SK-N-SH (cell line): ENCODE measurements at regions not wholly inside any gene's neighbourhood (a gene's known extent, or its start where the extent isn't known, plus 50 kb on each side); places are given as distances from the start of the nearest gene placed in this dataset.

Experiments used
- CTCF ChIA-PET: fragments of 300-600, 350-600 bp; formaldehyde crosslinking; extraction: SDS; loops from one replicate; lab custom pipeline; 2021; lab: Yijun Ruan, JAX
- POLR2A ChIA-PET: fragments of 350-600 bp; sonication (Branson Sonifier 250); formaldehyde crosslinking; extraction: SDS; loops from one replicate; lab custom pipeline; 2020; ENCODE audit warnings: antibody characterized with exemption, inconsistent platforms; lab: Yijun Ruan, JAX
- DNase-seq: peaks from one replicate; pipeline ENCODE4 v3.0.0; 2012
- H2AFZ ChIP-seq: fragments of 200-600 bp; sonication (generic); 2 replicates; pipeline ENCODE4 v1.8.1; 2016; ENCODE audit warnings: antibody characterized with exemption, mild to moderate bottlenecking, low read depth
- H3F3A ChIP-seq: fragments of 200-600 bp; sonication (generic); replicated peaks from 2 replicates; pipeline ENCODE3; 2016; ENCODE audit warnings: antibody characterized with exemption, mild to moderate bottlenecking; ENCODE audit not compliant: insufficient read depth
- H3K27ac ChIP-seq, 2 experiments: fragments of 200-500 bp in 1 of 2; fragments of 200-600 bp in 1 of 2; sonication (Bioruptor generic) in 1 of 2; sonication (generic), shearing (Covaris generic) in 1 of 2; 2 replicates each; pipeline versions ENCODE4 v1.5.1 to v1.6.1; 2014 to 2016; ENCODE audit warnings: low read depth in 2 of 2, inconsistent platforms in 1 of 2, low read length in 1 of 2, mild to moderate bottlenecking in 1 of 2, mixed read lengths in 1 of 2
- H3K27me3 ChIP-seq: fragments of 200-600 bp; sonication (generic), shearing (Covaris generic); 2 replicates; pipeline ENCODE4 v1.6.1; 2016; ENCODE audit warnings: mixed run types; ENCODE audit not compliant: insufficient read depth
- H3K36me3 ChIP-seq, 2 experiments: fragments of 200-500 bp in 1 of 2; fragments of 200-600 bp in 1 of 2; sonication (Bioruptor generic) in 1 of 2; sonication (generic) in 1 of 2; replicated peaks in 1 of 2; 2 replicates each; pipeline versions ENCODE3 to v1.5.1; 2014 to 2016; ENCODE audit warnings: low read length in 1 of 2, mild to moderate bottlenecking in 1 of 2; ENCODE audit not compliant: insufficient read depth in 2 of 2, control insufficient read depth in 1 of 2
- H3K4me1 ChIP-seq, 2 experiments: fragments of 200-500 bp in 1 of 2; fragments of 200-600 bp in 1 of 2; sonication (Bioruptor generic) in 1 of 2; sonication (generic), shearing (Covaris generic) in 1 of 2; 2 replicates each; pipeline versions ENCODE4 v1.5.1 to v1.6.1; 2014 to 2016; ENCODE audit warnings: low read depth in 1 of 2, low read length in 1 of 2, mixed run types in 1 of 2; ENCODE audit not compliant: insufficient read depth in 2 of 2, control insufficient read depth in 1 of 2
- H3K4me2 ChIP-seq: fragments of 200-600 bp; sonication (generic), shearing (Covaris generic); 2 replicates; pipeline ENCODE4 v1.6.1; 2017; ENCODE audit warnings: mixed run types
- H3K4me3 ChIP-seq, 2 experiments: fragments of 200-500 bp in 1 of 2; fragments of 200-600 bp in 1 of 2; sonication (Bioruptor generic) in 1 of 2; sonication (generic), shearing (Covaris generic) in 1 of 2; 2 replicates each; pipeline versions ENCODE4 v1.5.1 to v1.8.1; 2014 to 2016; ENCODE audit warnings: low read depth in 2 of 2, inconsistent platforms in 1 of 2, low read length in 1 of 2, mild to moderate bottlenecking in 1 of 2, mixed read lengths in 1 of 2, moderate library complexity in 1 of 2
- H3K79me2 ChIP-seq: fragments of 200-600 bp; sonication (generic); 2 replicates; pipeline ENCODE4 v1.8.1; 2017; ENCODE audit warnings: mild to moderate bottlenecking; ENCODE audit not compliant: insufficient read depth
- H3K9ac ChIP-seq: fragments of 200-600 bp; sonication (generic); 2 replicates; pipeline ENCODE4 v1.6.1; 2017; ENCODE audit warnings: mixed run types
- H3K9me2 ChIP-seq: fragments of 200-600 bp; sonication (generic); 2 replicates; pipeline ENCODE4 v1.6.1; 2017; ENCODE audit warnings: mixed run types
- H3K9me3 ChIP-seq: fragments of 200-600 bp; sonication (generic); 2 replicates; pipeline ENCODE4 v1.6.1; 2017; ENCODE audit warnings: mixed run types, mild to moderate bottlenecking, moderate library complexity
- H4K20me1 ChIP-seq: fragments of 200-600 bp; sonication (generic); 2 replicates; pipeline ENCODE4 v1.6.1; 2017; ENCODE audit warnings: mild to moderate bottlenecking, mixed run types; ENCODE audit not compliant: insufficient read depth
- CHD2 ChIP-seq: fragments of 150-350 bp; IDR thresholded peaks from 2 replicates; pipeline ENCODE4 v1.6.1; 2018; ENCODE audit warnings: low read length; ENCODE audit not compliant: partially characterized antibody
- EP300 ChIP-seq, 2 experiments: IDR thresholded peaks; 2 replicates each; pipeline versions ENCODE4 v1.4.0 to v1.6.1; 2012; ENCODE audit warnings: borderline replicate concordance in 1 of 2, low read depth in 1 of 2, low read length in 1 of 2
- FOXJ3 ChIP-seq: sonication (generic); formaldehyde crosslinking; IDR thresholded peaks from 2 replicates; pipeline ENCODE4 v1.5.1; 2020; ENCODE audit warnings: mild to moderate bottlenecking, missing genetic modification reagents
- JUND ChIP-seq: IDR thresholded peaks from 2 replicates; pipeline ENCODE4 v1.4.0; 2012
- MAX ChIP-seq: IDR thresholded peaks from 2 replicates; pipeline ENCODE4 v1.4.0; 2012; ENCODE audit warnings: low read depth
- NRF1 ChIP-seq: IDR thresholded peaks from 2 replicates; pipeline ENCODE4 v1.6.1; 2012; ENCODE audit warnings: low read depth, mild to moderate bottlenecking, low read length
- RCOR1 ChIP-seq: fragments of 150-350 bp; IDR thresholded peaks from 2 replicates; pipeline ENCODE4 v1.6.1; 2017; ENCODE audit warnings: antibody characterized with exemption, low read length
- REST ChIP-seq: IDR thresholded peaks from 2 replicates; pipeline ENCODE4 v1.6.1; 2012; ENCODE audit warnings: mild to moderate bottlenecking, low read depth, low read length, moderate library complexity
- RFX5 ChIP-seq: IDR thresholded peaks from 2 replicates; pipeline ENCODE4 v1.6.1; 2012; ENCODE audit warnings: mild to moderate bottlenecking, improper control_type of control experiment, low read length
- TAF1 ChIP-seq: IDR thresholded peaks from 2 replicates; pipeline ENCODE4 v1.6.1; 2012; ENCODE audit warnings: low read depth, mild to moderate bottlenecking, low read length, moderate library complexity, borderline replicate concordance
- USF1 ChIP-seq: IDR thresholded peaks from 2 replicates; pipeline ENCODE4 v1.4.0; 2012; ENCODE audit warnings: low read depth, borderline replicate concordance
- ZBTB33 ChIP-seq: IDR thresholded peaks from 2 replicates; pipeline ENCODE4 v1.4.0; 2012; ENCODE audit warnings: low read depth, borderline replicate concordance
- WGBS: methylation state at CpG from one replicate; pipeline ENCODE4 v1.1.6; 2017; ENCODE audit warnings: low lambda C conversion rate; 5-methylcytosine and 5-hydroxymethylcytosine counted together

- TF ChIP-seq REST (no peak), TAF1 (no peak), USF1 (no peak), EP300 (IDR thresholded peaks at IDR 0.05; ENCODE audit: borderline replicate concordance in 1 of 2, low read depth in 1 of 2, low read length in 1 of 2) (no peak), MAX (no peak), FOXJ3 (CRISPR knock-in tag) (no peak), CHD2 (no peak), ZBTB33 (no peak), JUND (no peak), NRF1 (no peak), RFX5 (no peak), RCOR1 (no peak)
- TF ChIP-seq, all 33 proteins: peak for 0
Observed at GRCh38 chr7:35386082-35386815, 132.3 kb upstream of the TBX20 start.

More at GRCh38 chr7:35386082-35386815, 132.3 kb upstream of the TBX20 start:
- Histone ChIP-seq H3K4me3 (no peak overlapping the region), H3K9ac (no peak overlapping the region), H3K9me3 (no peaks in the 10 kb centered on the region), H3K36me3 (no peaks in the 10 kb centered on the region), H3K27me3 (peaks cover 5% of the 10 kb centered on the region; the same call in 1 of the 2 replicates), H3K9me2 (no peaks in the 10 kb centered on the region), H4K20me1 (no peaks in the 10 kb centered on the region), H3K4me2 (no peak overlapping the region), H3K4me1 (no peaks in the 10 kb centered on the region), H3K79me2 (no peaks in the 10 kb centered on the region), H3K27ac (no peak overlapping the region), H2AFZ (no peak overlapping the region), H3F3A (no peaks in the 10 kb centered on the region)
- CTCF ChIA-PET, result interaction anchor here (0.7 to 2.1 kb wide), 5 partner anchors 9 to 134 kb away, joined by 3 to 7 read pairs (median 5); no protein-coding TSS in a partner anchor
- WGBS, result 47% methylated on average over 8 of the region's 8 CpGs
- POLR2A ChIA-PET, result no interaction called here
- no peak for DNase-seq
